ENCODE measurements at regions not wholly inside any gene's neighbourhood (a gene's known extent, or its start where the extent isn't known, plus 50 kb on each side); places are given as distances from the start of the nearest gene placed in this dataset.
"Not testable (repeated sequence)": the region's sequence is repeated elsewhere in the genome, so short reads cannot be mapped to it uniquely, and the experiment has no call there.

- in situ Hi-C loops (cut with HindIII; ENCODE audit: low sequenced_read_pairs) = no loop called here
- DNase-seq (ENCODE audit: low read depth, low spot score) = no peak
- TF ChIP-seq, protein P1, sequence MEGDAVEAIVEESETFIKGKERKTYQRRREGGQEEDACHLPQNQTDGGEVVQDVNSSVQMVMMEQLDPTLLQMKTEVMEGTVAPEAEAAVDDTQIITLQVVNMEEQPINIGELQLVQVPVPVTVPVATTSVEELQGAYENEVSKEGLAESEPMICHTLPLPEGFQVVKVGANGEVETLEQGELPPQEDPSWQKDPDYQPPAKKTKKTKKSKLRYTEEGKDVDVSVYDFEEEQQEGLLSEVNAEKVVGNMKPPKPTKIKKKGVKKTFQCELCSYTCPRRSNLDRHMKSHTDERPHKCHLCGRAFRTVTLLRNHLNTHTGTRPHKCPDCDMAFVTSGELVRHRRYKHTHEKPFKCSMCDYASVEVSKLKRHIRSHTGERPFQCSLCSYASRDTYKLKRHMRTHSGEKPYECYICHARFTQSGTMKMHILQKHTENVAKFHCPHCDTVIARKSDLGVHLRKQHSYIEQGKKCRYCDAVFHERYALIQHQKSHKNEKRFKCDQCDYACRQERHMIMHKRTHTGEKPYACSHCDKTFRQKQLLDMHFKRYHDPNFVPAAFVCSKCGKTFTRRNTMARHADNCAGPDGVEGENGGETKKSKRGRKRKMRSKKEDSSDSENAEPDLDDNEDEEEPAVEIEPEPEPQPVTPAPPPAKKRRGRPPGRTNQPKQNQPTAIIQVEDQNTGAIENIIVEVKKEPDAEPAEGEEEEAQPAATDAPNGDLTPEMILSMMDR (IDR thresholded peaks at IDR 0.05; ENCODE audit: low read depth, low read length) = no peak
- H3K4me3 ChIP-seq (ENCODE audit: low read depth, low read length) = no peak overlapping the region
These were observed 398.6 kb downstream of the DCDC2C start for GRCh38 chr2:4101936-4102335.

- TF ChIP-seq, protein P1 (IDR thresholded peaks at IDR 0.05; ENCODE audit: low read depth, low read length) = no peak
- DNase-seq (ENCODE audit: low read depth, low spot score) = no peak
- in situ Hi-C loops (cut with HindIII; ENCODE audit: low sequenced_read_pairs) = no loop called here
- H3K4me3 ChIP-seq (ENCODE audit: low read depth, low read length) = no peak overlapping the region
These were observed 403.8 kb downstream of the DCDC2C start for GRCh38 chr2:4107179-4107578.

- in situ Hi-C loops (cut with HindIII; ENCODE audit: low sequenced_read_pairs) = no loop called here
- no peak overlapping the region for H3K4me3 ChIP-seq (ENCODE audit: low read depth, low read length)
- TF ChIP-seq, protein P1 (IDR thresholded peaks at IDR 0.05; ENCODE audit: low read depth, low read length) = no peak
- DNase-seq (ENCODE audit: low read depth, low spot score) = no peak
These were observed 406.9 kb downstream of the DCDC2C start for GRCh38 chr2:4110273-4110672.

GRCh38 chr2:4115435-4115834, 412.1 kb downstream of the DCDC2C start:
- in situ Hi-C loops (cut with HindIII; ENCODE audit: low sequenced_read_pairs); H3K4me3 ChIP-seq (ENCODE audit: low read depth, low read length); DNase-seq (ENCODE audit: low read depth, low spot score): not testable (repeated sequence)

GRCh38 chr2:4122726-4123125, 419.4 kb downstream of the DCDC2C start:
- no peak for DNase-seq (ENCODE audit: low read depth, low spot score)
- in situ Hi-C loops (cut with HindIII; ENCODE audit: low sequenced_read_pairs) = no loop called here
- H3K4me3 ChIP-seq (ENCODE audit: low read depth, low read length) = no peak overlapping the region
- TF ChIP-seq, protein P1 (IDR thresholded peaks at IDR 0.05; ENCODE audit: low read depth, low read length) = no peak

DNA sequence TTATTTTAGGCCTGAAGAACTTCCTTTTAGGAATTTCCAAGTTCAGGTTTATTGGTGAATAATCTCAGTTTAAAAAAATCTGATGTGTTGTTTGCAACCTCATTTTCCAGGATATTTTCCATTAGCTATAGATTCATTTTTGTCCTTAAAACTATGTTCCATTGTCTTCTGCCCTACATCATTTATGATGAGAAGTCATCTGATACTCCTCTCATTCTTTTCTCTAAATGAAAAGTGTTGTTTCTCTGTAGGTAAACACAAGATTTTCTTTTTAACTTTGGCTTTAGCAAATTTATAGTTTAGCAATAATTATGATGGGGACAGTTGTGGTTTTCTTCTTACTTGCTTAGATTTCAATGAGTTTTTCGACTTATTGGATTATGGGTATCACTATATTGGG, 427.3 kb downstream of the DCDC2C start:
- DNase-seq (ENCODE audit: low read depth, low spot score) = no peak
- H3K4me3 ChIP-seq (ENCODE audit: low read depth, low read length) = no peak overlapping the region
- TF ChIP-seq, protein P1 (IDR thresholded peaks at IDR 0.05; ENCODE audit: low read depth, low read length) = no peak

DNA sequence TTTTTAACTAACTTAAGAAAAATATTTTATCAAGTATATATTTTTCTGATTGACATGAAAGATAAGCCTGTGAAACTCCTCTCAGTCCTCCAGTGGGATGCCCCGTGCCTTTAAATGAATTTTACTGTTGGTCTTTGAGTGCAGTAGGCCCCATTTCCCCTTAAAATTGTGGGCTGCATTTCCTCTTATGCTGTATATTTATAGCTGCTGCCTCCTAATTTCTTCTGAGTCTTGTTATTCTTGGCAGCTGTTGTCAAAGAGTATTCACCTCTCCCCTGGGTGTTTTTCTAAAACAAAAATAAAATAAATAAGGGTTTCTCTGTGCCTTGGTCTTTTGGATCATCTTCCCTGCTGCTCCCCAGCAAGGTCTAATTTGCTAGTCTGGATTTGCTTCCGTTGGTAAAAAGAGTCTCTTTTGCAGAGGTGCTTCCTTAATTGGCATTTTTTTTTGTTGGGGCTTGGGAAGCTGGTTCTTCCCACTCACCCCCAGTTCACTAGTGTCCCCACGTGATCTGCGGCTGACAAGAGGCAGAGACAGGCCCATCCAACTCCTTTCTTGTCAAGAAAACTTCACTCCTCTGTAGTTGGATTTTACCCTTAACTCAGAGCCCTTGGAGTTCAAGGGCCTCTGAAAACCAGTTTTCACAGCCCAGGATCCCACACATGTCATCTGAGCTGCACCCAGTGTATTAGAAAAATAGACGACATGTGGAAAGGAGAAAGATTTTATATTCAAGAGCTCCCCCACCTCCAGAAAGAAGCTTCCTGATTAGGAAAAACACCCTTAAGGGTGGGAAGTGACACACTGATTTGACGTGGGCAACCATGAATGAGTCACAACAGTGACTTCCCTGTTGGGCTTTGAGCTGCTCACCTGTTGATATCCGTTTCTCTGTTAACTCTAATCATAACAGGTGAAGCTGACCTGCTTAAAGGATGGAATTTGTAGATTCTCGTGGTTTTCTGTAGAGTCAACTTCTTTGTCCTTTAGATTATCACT, 431.5 kb downstream of the DCDC2C start:
- in situ Hi-C loops (cut with HindIII; ENCODE audit: low sequenced_read_pairs) = no loop called here
- H3K4me3 ChIP-seq (ENCODE audit: low read depth, low read length) = no peak overlapping the region
- TF ChIP-seq, protein P1 (IDR thresholded peaks at IDR 0.05; ENCODE audit: low read depth, low read length) = no peak
- DNase-seq (ENCODE audit: low read depth, low spot score) = peak; percentile 17

More for the DNA sequence above, 427.3 kb downstream of the DCDC2C start:
- in situ Hi-C loops (cut with HindIII; ENCODE audit: low sequenced_read_pairs) = no loop called here
